H7 (cell line): ENCODE measurements at regions not wholly inside any gene's neighbourhood (a gene's known extent, or its start where the extent isn't known, plus 50 kb on each side); places are given as distances from the start of the nearest gene placed in this dataset.
A peak's percentile ranks its signal among the peaks of the same experiment; 100 is the strongest.

Experiments used
- DNase-seq: peaks from one replicate; pipeline ENCODE4 v3.0.0; 2012
- H3K27me3 ChIP-seq: 2 replicates; pipeline ENCODE4 v1.6.0; 2011; ENCODE audit warnings: mild to moderate bottlenecking, low read length; ENCODE audit not compliant: control insufficient read depth, insufficient read depth
- H3K36me3 ChIP-seq: replicated peaks from 2 replicates; pipeline ENCODE4 v1.5.1; 2011; ENCODE audit warnings: low read length; ENCODE audit not compliant: control insufficient read depth, insufficient read depth
- H3K4me3 ChIP-seq: 2 replicates; pipeline ENCODE4 v1.5.1; 2011; ENCODE audit warnings: low read depth, mild to moderate bottlenecking, control low read depth, low read length, moderate library complexity; ENCODE audit not compliant: insufficient read depth

GRCh38 chr2:215811003-215811402 lies 202.3 kb downstream of the MREG start:
- DNase-seq: no peak
- Histone ChIP-seq H3K4me3 (no peak overlapping the region), H3K27me3 (no peaks in the 10 kb centered on the region), H3K36me3 (no peaks in the 10 kb centered on the region)

GRCh38 chr2:215808996-215809395 lies 204.4 kb downstream of the MREG start:
- Histone ChIP-seq H3K4me3 (no peak overlapping the region), H3K27me3 (no peaks in the 10 kb centered on the region), H3K36me3 (no peaks in the 10 kb centered on the region)
- peak; percentile 19 for DNase-seq

DNA sequence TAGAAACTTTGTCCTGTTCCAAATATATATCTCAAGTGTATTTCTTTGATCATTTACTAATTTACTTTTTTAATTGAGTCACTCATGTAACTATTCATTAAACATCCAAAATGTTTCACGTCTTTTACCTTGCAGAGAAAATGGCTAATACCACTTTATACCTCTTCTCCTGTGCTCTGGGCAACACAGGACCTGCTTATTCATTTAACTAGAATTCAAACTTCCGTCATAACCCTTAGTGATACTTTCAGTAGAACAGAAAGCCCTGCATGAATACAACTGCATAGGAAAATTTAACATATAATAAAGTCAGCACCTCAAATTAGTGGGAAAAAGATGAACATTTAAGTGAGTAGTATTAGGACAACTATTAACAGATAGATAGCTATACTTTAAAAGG lies 205.2 kb downstream of the MREG start:
- Histone ChIP-seq H3K27me3 (no peaks in the 10 kb centered on the region), H3K36me3 (no peaks in the 10 kb centered on the region), H3K4me3 (no peak overlapping the region)
- no peak for DNase-seq

DNA sequence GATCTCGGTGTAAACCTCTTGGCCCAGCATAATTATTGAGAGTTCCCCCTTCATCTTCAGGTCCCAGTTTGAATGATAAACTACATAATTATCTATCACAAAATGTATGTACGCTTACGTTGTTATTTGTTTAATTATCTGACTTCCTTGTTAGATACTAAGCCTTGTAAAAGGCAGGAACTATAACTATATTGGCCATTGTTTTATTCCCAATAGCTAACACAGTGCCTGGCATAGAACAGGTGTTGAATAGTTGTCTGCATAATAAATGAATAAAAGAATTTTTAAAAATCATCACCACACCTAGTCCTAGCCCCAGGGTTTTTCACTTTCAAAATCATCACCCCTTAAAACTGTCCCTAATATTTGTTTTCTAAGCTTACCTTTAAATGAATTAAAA lies 207.9 kb downstream of the MREG start:
- Histone ChIP-seq H3K4me3 (no peak overlapping the region), H3K27me3 (no peaks in the 10 kb centered on the region), H3K36me3 (no peaks in the 10 kb centered on the region)
- DNase-seq: no peak

- H3K27me3 ChIP-seq: no peaks in the 10 kb centered on the region
- H3K4me3 ChIP-seq: no peak overlapping the region
- no peaks in the 10 kb centered on the region for H3K36me3 ChIP-seq
- no peak for DNase-seq
These were observed 210.2 kb downstream of the MREG start for GRCh38 chr2:215803150-215803549.

- DNase-seq: no peak
- Histone ChIP-seq H3K36me3 (no peaks in the 10 kb centered on the region), H3K27me3 (no peaks in the 10 kb centered on the region), H3K4me3 (no peak overlapping the region)
These were observed 214.2 kb downstream of the MREG start for GRCh38 chr2:215799194-215799593.

DNA sequence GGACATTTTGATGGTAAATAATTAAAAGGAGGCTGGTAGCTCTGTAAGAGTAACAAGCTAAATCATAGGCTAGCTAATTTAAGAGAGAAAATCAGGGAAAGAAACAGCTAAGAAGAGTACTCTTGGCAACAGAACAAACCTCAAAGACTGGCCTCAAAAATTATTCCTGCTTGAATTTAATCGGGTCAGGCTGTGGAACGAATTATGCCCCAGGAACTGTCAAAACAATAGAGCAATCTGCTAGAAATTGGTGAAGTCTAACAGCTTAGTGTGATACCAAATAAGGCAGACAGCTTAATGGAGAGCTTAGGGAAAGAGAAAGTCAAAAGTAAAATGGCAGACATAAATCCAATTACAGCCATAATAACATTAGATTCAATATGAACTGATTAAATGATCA lies 215.7 kb downstream of the MREG start:
- no peaks in the 10 kb centered on the region for H3K36me3 ChIP-seq
- no peaks in the 10 kb centered on the region for H3K27me3 ChIP-seq
- no peak overlapping the region for H3K4me3 ChIP-seq
- no peak for DNase-seq

GRCh38 chr2:215796140-215796855 lies 217.1 kb downstream of the MREG start:
- Histone ChIP-seq H3K27me3 (no peaks in the 10 kb centered on the region), H3K4me3 (no peak overlapping the region), H3K36me3 (no peaks in the 10 kb centered on the region)
- no peak for DNase-seq

DNA sequence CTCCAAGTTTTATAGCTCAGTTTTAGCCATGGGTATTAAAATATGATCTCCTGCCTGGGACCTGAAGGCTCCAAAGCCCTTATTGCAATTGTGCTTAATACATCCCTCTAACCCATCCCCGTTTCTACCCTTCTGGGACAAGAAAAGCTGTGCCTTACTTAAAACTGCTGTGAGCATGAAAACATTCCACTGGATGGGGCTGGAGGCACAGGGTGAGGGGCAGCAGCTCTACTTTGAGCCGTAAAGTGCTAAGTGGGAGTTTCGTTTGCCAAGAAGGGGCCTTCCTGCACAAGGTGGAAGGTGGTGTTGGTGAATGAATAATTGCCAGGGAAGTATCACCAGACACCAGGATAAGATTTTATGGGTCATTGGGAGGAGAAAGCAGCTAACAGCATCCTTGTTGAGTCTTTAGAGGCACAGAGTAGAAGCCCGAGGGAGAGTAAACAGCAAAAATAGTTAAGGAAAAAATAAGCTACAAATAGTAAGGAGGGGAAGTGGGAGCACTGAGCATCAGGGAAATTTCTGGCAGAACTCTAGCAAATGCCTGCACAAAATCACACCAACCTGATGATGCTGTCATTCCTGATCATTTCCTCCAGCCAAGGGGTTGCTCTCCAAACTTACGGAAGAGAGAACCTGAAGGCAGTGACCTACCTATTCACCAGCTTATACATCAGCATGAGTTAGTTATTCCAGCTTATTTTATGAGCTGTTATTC lies 218.4 kb downstream of the MREG start:
- DNase-seq: peak; percentile 40
- Histone ChIP-seq H3K4me3 (no peak overlapping the region), H3K27me3 (no peaks in the 10 kb centered on the region), H3K36me3 (no peaks in the 10 kb centered on the region)

DNA sequence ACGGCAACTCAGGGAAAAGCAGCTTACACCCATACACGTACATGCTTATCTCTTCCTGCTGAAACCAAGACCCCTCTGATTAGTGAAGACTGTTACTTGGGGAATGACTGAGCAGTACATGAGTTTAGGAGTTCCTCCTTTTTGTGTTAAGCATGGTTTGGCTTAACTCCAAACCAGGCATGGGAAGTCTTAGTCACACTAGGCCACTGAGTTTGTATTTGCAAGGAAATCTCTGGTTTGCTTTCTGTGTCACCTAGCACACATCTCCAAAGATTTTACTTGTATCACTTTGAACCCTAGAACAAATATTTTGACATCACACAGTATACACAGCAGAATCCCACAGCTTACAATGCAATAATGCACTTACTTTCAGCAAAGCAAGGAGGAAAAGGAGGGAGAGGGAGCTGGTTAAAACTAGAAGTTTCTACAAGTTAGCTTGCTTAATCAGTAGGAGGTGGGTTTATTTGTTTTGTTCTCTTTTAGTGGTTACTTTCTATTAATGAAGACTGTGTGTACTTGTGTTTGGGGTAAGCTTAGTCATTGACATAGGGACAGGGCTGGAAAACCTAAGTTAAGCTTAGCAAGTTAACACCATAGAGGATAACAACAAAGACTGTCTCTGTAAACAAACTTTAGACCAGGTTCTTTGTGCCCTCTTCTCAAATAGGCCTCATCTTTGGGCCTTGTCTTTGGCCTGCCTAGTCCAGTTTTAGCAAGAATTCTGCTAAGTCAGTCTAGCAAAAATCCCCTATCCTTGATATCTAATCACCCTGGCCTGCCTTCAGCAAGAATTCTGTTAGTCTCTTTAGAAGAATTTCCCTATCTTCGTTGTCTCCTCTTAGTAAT lies 219.4 kb downstream of the MREG start:
- no peak for DNase-seq
- Histone ChIP-seq H3K4me3 (no peak overlapping the region), H3K36me3 (no peaks in the 10 kb centered on the region), H3K27me3 (no peaks in the 10 kb centered on the region)

- no peak for DNase-seq
- no peaks in the 10 kb centered on the region for H3K36me3 ChIP-seq
- no peak overlapping the region for H3K4me3 ChIP-seq
- no peaks in the 10 kb centered on the region for H3K27me3 ChIP-seq
These were observed 221.8 kb downstream of the MREG start for GRCh38 chr2:215791481-215791937.

DNA sequence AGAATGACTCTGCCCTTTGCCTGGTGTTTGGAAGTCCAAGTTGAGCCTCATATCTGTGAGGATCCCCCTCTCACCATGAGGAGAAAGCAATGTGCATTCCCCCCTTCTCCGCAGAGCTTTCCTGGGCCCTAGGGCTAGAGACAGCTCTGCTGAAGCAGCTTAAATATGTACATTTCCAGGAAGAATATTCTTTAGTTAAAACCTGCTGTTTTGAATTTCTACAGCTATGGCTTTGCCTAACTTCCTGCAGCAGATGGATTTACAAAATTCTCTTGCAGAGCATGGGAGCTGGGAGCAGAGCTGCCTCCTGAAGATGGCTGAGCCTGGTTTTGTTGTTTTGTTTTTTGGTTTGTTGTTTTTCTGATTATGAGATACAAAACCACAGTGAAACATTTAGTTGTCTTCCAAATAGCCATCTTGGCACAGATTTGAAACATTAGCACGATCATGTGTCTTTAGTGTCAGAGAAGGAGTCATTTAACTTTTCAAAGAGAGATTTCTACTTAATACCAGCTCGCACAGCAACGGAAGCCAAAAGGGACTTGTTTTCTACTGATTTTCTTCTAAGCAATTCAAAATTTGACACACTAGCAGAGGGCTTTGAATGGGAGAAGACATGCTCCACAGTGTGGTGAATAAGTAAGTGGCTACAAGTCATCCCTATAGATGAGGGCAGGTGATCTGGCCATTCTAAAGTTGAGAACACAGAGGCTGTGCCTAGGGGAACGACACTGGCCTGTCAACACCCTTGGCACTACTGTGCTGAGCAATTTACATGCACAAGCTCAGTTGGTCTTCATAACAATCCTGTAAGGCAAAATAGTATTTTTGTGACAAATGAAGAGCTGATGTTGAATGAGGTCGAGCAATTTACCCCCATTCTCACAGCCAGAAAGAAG lies 222.6 kb downstream of the MREG start:
- Histone ChIP-seq H3K36me3 (no peaks in the 10 kb centered on the region), H3K4me3 (no peak overlapping the region), H3K27me3 (no peaks in the 10 kb centered on the region)
- no peak for DNase-seq

GRCh38 chr2:215787565-215788178 lies 225.7 kb downstream of the MREG start:
- H3K27me3 ChIP-seq: no peaks in the 10 kb centered on the region
- H3K4me3 ChIP-seq: no peak overlapping the region
- no peaks in the 10 kb centered on the region for H3K36me3 ChIP-seq
- DNase-seq: no peak

GRCh38 chr2:215787025-215787424 lies 226.3 kb downstream of the MREG start:
- Histone ChIP-seq H3K27me3 (no peaks in the 10 kb centered on the region), H3K4me3 (no peak overlapping the region), H3K36me3 (no peaks in the 10 kb centered on the region)
- no peak for DNase-seq
